ENCODE measurements at regions not wholly inside any gene's neighbourhood (a gene's known extent, or its start where the extent isn't known, plus 50 kb on each side); places are given as distances from the start of the nearest gene placed in this dataset.
"Not testable (repeated sequence)": the region's sequence is repeated elsewhere in the genome, so short reads cannot be mapped to it uniquely, and the experiment has no call there.

GRCh38 chr2:81481242-81481993, 1176.9 kb upstream of the LRRTM1 start:
- peak; percentile 44 for ATAC-seq

GRCh38 chr2:81467096-81467495, 1162.5 kb upstream of the LRRTM1 start:
- Mint-ChIP-seq H3K27ac (no peak overlapping the region), H3K36me3 (no peaks in the 10 kb centered on the region), H3K4me3 (no peak overlapping the region), H3K9me3 (peaks cover 26% of the 10 kb centered on the region), H3K4me1 (no peaks in the 10 kb centered on the region)
- ATAC-seq (no peak), DNase-seq (ENCODE audit: low spot score in 2 of 2) (no peak)

More at GRCh38 chr2:81481242-81481993, 1176.9 kb upstream of the LRRTM1 start:
- H3K27ac Mint-ChIP-seq, result no peak overlapping the region
- H3K4me1 Mint-ChIP-seq, result no peaks in the 10 kb centered on the region
- H3K36me3 Mint-ChIP-seq, result no peaks in the 10 kb centered on the region
- H3K9me3 Mint-ChIP-seq, result peaks cover 19% of the 10 kb centered on the region
- no peak for DNase-seq (ENCODE audit: low spot score in 2 of 2)
- no peak overlapping the region for H3K4me3 Mint-ChIP-seq

DNA sequence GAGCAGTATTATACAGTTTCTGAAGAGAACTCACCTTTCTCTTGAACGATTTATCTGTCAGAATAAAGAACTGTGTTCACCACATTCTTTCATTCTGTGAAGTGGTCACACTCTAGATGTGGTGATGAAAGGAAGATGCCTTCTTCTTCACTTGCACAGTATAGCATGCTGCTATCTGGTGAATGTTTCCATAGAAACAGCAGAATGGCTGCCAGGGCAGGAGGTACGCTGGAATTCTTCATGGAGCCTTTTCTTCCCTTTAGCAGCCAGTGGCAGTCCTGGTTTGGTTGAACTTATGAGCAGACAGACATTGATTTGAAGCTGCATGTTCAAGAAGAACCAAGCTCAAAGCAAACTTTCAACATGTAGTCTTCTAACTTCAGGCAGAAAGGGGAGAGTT, 1157.9 kb upstream of the LRRTM1 start:
- Mint-ChIP-seq H3K4me1 (no peaks in the 10 kb centered on the region), H3K4me3 (no peak overlapping the region), H3K9me3 (peaks cover 25% of the 10 kb centered on the region), H3K27ac (no peak overlapping the region), H3K36me3 (no peaks in the 10 kb centered on the region)
- no peak for DNase-seq (ENCODE audit: low spot score in 2 of 2)
- no peak for ATAC-seq

DNA sequence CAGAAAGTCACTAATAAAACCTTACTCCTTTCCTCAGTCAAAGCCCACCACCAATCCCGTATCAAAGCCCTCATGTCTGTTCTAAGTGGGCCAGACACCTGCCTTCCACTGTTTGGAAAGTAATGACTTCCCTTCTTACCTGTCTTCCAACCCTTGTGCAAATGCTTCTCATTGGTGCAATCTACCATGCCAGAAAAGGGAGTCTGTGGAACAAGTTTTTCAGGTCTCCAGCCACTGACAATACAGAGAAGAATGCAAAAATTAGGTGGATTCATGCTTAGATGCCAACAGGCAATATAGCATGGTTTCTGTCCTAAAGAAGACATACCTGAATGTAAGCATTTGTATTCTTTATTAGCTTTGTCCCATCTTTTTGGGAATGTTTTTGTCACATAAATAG, 1140.6 kb upstream of the LRRTM1 start:
- DNase-seq (ENCODE audit: low spot score in 2 of 2) (no peak), ATAC-seq (no peak)
- Mint-ChIP-seq H3K27ac (no peak overlapping the region), H3K4me1 (no peaks in the 10 kb centered on the region), H3K36me3 (no peaks in the 10 kb centered on the region), H3K4me3 (no peak overlapping the region), H3K9me3 (peaks cover 26% of the 10 kb centered on the region)

- no peak overlapping the region for H3K27ac Mint-ChIP-seq
- peaks cover 29% of the 10 kb centered on the region for H3K9me3 Mint-ChIP-seq
- ATAC-seq (no peak), DNase-seq (ENCODE audit: low spot score in 2 of 2) (no peak)
- H3K36me3 Mint-ChIP-seq, result no peaks in the 10 kb centered on the region
- H3K4me3 Mint-ChIP-seq, result no peak overlapping the region
- H3K4me1 Mint-ChIP-seq, result no peaks in the 10 kb centered on the region
Measured at GRCh38 chr2:81437456-81438000, 1133.0 kb upstream of the LRRTM1 start.

DNA sequence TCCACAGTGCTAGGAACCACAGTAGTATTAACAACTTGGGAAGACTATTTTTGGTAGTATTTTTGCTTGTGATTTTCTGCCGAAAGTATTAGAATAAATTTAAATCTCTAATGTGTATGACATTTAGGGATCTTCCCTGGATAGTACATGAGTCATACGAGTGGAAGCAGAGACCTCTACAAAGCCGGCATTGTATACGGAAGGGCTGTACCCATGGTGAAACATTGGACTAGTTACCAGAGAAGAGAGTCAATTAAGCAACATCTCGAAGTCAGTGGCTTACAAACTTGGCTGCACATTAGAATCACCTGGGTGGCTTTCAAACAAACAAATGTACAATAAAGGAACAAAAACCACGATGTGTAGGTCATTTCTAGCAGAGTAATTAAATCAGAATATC, 1131.7 kb upstream of the LRRTM1 start:
- H3K27ac Mint-ChIP-seq, result no peak overlapping the region
- ATAC-seq, result no peak

GRCh38 chr2:81412681-81413080, 1108.1 kb upstream of the LRRTM1 start:
- Mint-ChIP-seq H3K4me1 (no peaks in the 10 kb centered on the region), H3K4me3 (no peak overlapping the region), H3K27ac (no peak overlapping the region), H3K9me3 (peaks cover 13% of the 10 kb centered on the region), H3K36me3 (no peaks in the 10 kb centered on the region)
- no peak for DNase-seq (ENCODE audit: low spot score in 2 of 2)
- no peak for ATAC-seq

More for the DNA sequence above, 1131.7 kb upstream of the LRRTM1 start:
- H3K36me3 Mint-ChIP-seq, result no peaks in the 10 kb centered on the region
- no peaks in the 10 kb centered on the region for H3K4me1 Mint-ChIP-seq
- H3K4me3 Mint-ChIP-seq, result no peak overlapping the region
- DNase-seq (ENCODE audit: low spot score in 2 of 2), result no peak
- H3K9me3 Mint-ChIP-seq, result peaks cover 20% of the 10 kb centered on the region

DNA sequence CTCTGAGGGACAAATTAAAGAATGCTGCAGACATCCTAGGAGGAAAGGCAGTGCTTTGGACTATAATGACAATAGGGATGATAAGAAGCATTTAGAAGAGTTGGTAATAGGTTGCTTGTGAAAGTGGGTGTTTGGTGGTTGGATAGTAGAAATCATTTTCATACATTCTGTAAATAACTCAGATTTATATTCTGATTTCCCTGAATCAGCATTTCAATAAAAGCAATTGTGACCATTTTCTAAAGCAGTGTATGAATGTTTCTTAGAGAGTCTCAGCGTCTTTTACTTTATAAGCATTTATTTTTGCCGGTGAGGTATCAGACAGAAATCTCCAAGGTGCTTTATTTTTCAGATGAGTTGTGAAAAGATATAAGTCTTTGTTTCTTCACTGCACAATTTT, 1099.0 kb upstream of the LRRTM1 start:
- Mint-ChIP-seq H3K36me3 (no peaks in the 10 kb centered on the region), H3K9me3 (peaks cover 11% of the 10 kb centered on the region), H3K4me3 (no peak overlapping the region), H3K4me1 (no peaks in the 10 kb centered on the region), H3K27ac (no peak overlapping the region)
- DNase-seq (ENCODE audit: low spot score in 2 of 2), result no peak
- no peak for ATAC-seq

DNA sequence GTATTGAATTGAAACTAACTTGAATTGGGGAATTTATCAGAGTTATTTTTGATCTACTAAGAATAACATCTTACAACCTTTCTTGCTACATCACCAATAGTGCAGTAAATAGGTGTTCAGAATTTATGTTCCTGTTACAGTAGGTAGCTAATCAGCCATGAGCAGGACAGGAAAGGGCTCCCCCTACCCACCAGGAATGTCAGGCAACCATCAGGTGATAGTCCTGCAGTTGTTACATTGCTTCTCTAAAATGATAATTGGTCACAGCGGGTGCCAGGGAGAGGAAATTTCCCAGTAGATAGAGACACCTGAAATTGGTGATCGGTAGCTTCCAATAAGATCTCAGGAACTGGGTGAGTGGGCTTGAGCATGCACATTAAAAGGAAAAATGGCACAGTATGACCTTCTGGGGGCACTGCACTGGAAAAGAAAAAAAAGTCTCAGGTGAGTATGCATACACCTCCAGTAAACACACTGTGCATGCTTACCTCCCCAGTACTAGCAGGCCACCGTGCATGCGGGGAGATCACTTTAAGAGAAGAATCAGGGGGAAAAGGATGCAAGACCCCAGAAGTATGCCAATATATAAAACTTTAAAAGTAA, 1092.0 kb upstream of the LRRTM1 start:
- Mint-ChIP-seq H3K9me3 (peaks cover 18% of the 10 kb centered on the region), H3K36me3 (no peaks in the 10 kb centered on the region), H3K4me1 (no peaks in the 10 kb centered on the region), H3K4me3 (no peak overlapping the region), H3K27ac (no peak overlapping the region)
- ATAC-seq (no peak), DNase-seq (ENCODE audit: low spot score in 2 of 2) (no peak)

GRCh38 chr2:81395746-81396145, 1091.2 kb upstream of the LRRTM1 start:
- Mint-ChIP-seq H3K27ac (no peak overlapping the region), H3K36me3 (no peaks in the 10 kb centered on the region), H3K4me1 (no peaks in the 10 kb centered on the region), H3K4me3 (no peak overlapping the region), H3K9me3 (peaks cover 18% of the 10 kb centered on the region)
- DNase-seq (ENCODE audit: low spot score in 2 of 2), result no peak
- no peak for ATAC-seq

- Mint-ChIP-seq H3K4me1 (no peaks in the 10 kb centered on the region), H3K9me3 (peaks cover 20% of the 10 kb centered on the region), H3K4me3 (no peak overlapping the region), H3K27ac (no peak overlapping the region), H3K36me3 (no peaks in the 10 kb centered on the region)
- ATAC-seq (no peak), DNase-seq (ENCODE audit: low spot score in 2 of 2) (no peak)
Measured at GRCh38 chr2:81389203-81389602, 1084.7 kb upstream of the LRRTM1 start.

DNA sequence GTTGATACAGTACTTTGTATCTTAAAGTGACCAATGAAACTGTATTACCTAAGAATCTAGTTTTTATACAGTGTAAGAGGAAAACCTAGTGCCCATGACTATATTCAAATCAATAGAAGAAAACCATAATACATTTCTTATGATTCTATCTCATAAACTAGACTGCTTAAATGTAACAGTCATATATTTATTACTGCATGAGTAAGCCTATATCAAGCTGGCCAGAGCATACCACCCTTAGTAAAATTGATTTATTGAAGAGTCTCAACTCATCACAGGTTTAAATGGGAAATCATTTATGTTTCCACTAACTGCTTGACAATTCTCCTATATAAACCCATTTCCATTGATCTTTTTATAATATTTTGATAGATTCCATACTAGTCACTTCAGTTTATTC, 1059.2 kb upstream of the LRRTM1 start:
- no peak for ATAC-seq
- Mint-ChIP-seq H3K9me3 (peaks cover 27% of the 10 kb centered on the region), H3K4me1 (no peaks in the 10 kb centered on the region), H3K36me3 (no peaks in the 10 kb centered on the region), H3K27ac (no peak overlapping the region), H3K4me3 (no peak overlapping the region)
- DNase-seq (ENCODE audit: low spot score in 2 of 2), result no peak

GRCh38 chr2:81362468-81362867, 1057.9 kb upstream of the LRRTM1 start:
- not testable (repeated sequence) for ATAC-seq; H3K27ac Mint-ChIP-seq; H3K4me3 Mint-ChIP-seq; H3K4me1 Mint-ChIP-seq; H3K36me3 Mint-ChIP-seq; DNase-seq (ENCODE audit: low spot score in 2 of 2)
- peaks cover 19% of the 10 kb centered on the region for H3K9me3 Mint-ChIP-seq

- no peaks in the 10 kb centered on the region for H3K36me3 Mint-ChIP-seq
- peaks cover 18% of the 10 kb centered on the region for H3K9me3 Mint-ChIP-seq
- ATAC-seq (no peak), DNase-seq (ENCODE audit: low spot score in 2 of 2) (no peak)
- H3K27ac Mint-ChIP-seq, result no peak overlapping the region
- no peak overlapping the region for H3K4me3 Mint-ChIP-seq
- H3K4me1 Mint-ChIP-seq, result no peaks in the 10 kb centered on the region
Measured at GRCh38 chr2:81355436-81355835, 1050.9 kb upstream of the LRRTM1 start.

DNA sequence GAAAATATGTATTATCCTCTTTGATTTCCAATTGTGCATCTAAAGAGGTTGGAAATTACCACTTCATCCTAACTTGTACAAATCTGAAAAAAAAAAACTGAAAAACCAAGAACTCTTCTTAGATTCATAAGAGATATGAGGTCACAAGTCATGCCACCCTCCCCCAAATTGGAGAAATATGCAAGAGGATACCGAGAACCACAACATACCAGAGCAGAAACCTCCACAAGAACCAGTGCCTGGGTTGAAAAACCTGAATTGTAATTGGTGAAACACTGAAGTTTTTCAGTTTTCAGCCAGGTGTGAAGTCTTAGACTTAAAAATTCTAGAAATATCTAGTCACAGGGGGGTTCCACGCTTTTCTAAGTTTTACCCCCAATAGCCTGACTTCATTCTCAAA, 1029.5 kb upstream of the LRRTM1 start:
- Mint-ChIP-seq H3K4me3 (no peak overlapping the region), H3K4me1 (no peaks in the 10 kb centered on the region), H3K36me3 (no peaks in the 10 kb centered on the region), H3K27ac (no peak overlapping the region), H3K9me3 (peaks cover 16% of the 10 kb centered on the region)
- ATAC-seq (no peak), DNase-seq (ENCODE audit: low spot score in 2 of 2) (no peak)

- Mint-ChIP-seq H3K4me3 (no peak overlapping the region), H3K27ac (no peak overlapping the region)
Measured at GRCh38 chr2:81328968-81329367, 1024.4 kb upstream of the LRRTM1 start.

More at GRCh38 chr2:81328968-81329367, 1024.4 kb upstream of the LRRTM1 start:
- Mint-ChIP-seq H3K36me3 (no peaks in the 10 kb centered on the region), H3K9me3 (peaks cover 21% of the 10 kb centered on the region), H3K4me1 (no peaks in the 10 kb centered on the region)
- ATAC-seq, result no peak
- no peak for DNase-seq (ENCODE audit: low spot score in 2 of 2)
